ENCODE measurements at regions not wholly inside any gene's neighbourhood (a gene's known extent, or its start where the extent isn't known, plus 50 kb on each side); places are given as distances from the start of the nearest gene placed in this dataset.

DNA sequence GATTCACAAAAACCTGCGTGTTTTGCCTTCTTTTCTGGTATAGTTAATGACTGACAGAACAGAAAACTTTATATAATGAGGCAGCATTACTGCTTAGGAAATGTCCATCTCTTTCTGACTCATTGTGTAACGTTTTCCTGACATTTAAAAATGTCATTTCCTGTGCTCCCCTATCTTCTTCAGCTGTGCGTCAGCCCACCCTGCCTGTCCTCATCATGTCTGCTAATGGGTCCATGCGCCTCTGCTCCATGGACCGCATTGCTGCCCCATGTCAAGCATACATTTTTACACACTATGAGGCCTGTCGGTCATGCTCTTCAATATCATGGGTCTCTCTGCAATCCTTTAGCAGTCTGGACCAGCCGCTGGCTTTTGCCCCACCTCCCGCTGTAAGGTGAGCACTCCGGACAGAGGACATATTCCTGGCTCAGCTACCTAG is 234.3 kb downstream of the CDCA7 start:
- intact Hi-C loops (cut with micrococcal nuclease): no loop called here
- Histone ChIP-seq H3K9me3 (replicated peaks) (peaks cover 10% of the 10 kb centered on the region), H3K4me1 (peaks cover 7% of the 10 kb centered on the region), H3K27me3 (ENCODE audit: low read depth) (peaks cover 5% of the 10 kb centered on the region), H3K4me3 (no peak overlapping the region), H3K36me3 (no peaks in the 10 kb centered on the region), H3K27ac (replicated peaks) (no peak overlapping the region)
- no peak for TF ChIP-seq CTCF (IDR thresholded peaks at IDR 0.05; ENCODE audit: borderline replicate concordance)
- DNase-seq: no peak

- no peak for DNase-seq
- Histone ChIP-seq H3K9me3 (replicated peaks) (peaks cover 10% of the 10 kb centered on the region), H3K36me3 (no peaks in the 10 kb centered on the region), H3K27ac (replicated peaks) (peak overlapping the region; percentile 64), H3K4me3 (no peak overlapping the region), H3K27me3 (ENCODE audit: low read depth) (no peaks in the 10 kb centered on the region), H3K4me1 (peaks cover 7% of the 10 kb centered on the region)
- no peak for TF ChIP-seq CTCF (IDR thresholded peaks at IDR 0.05; ENCODE audit: borderline replicate concordance)
- intact Hi-C loops (cut with micrococcal nuclease): no loop called here
Measured at GRCh38 chr2:173589604-173590275, 235.1 kb downstream of the CDCA7 start.

GRCh38 chr2:173590276-173590861 is 235.7 kb downstream of the CDCA7 start:
- peak overlapping the region; percentile 64 for H3K27ac ChIP-seq (replicated peaks)
- H3K4me3 ChIP-seq: peak overlapping the region; percentile 32
- H3K27me3 ChIP-seq (ENCODE audit: low read depth): no peaks in the 10 kb centered on the region
- TF ChIP-seq CTCF (IDR thresholded peaks at IDR 0.05; ENCODE audit: borderline replicate concordance): no peak
- H3K36me3 ChIP-seq: no peaks in the 10 kb centered on the region
- DNase-seq: peak; percentile 67
- peaks cover 7% of the 10 kb centered on the region for H3K4me1 ChIP-seq
- intact Hi-C loops (cut with micrococcal nuclease): no loop called here
- peaks cover 10% of the 10 kb centered on the region for H3K9me3 ChIP-seq (replicated peaks)

DNA sequence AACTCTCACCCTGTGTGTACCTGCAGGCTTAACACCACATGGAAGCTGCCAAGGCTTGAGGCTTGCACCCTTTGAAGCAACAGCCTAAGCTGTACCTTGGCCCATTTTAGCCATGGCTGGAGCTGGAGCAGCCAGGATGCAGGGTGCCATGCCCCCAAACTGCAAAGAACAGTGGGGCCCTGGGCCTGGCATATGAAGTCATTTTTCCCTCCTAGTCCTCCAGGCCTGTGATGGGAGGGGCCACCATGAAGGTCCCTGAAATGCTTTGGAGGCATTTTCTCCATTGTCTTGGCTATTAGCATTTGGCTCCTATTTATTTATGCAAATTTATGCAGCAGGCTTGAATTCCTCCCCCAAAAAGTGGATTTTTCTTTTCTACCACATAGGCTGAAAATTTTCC is 238.4 kb downstream of the CDCA7 start:
- Histone ChIP-seq H3K36me3 (no peaks in the 10 kb centered on the region), H3K4me1 (peaks cover 7% of the 10 kb centered on the region), H3K27me3 (ENCODE audit: low read depth) (no peaks in the 10 kb centered on the region), H3K9me3 (replicated peaks) (peaks cover 10% of the 10 kb centered on the region), H3K27ac (replicated peaks) (no peak overlapping the region), H3K4me3 (no peak overlapping the region)
- no peak for TF ChIP-seq CTCF (IDR thresholded peaks at IDR 0.05; ENCODE audit: borderline replicate concordance)
- no peak for DNase-seq
- intact Hi-C loops (cut with micrococcal nuclease): no loop called here

DNA sequence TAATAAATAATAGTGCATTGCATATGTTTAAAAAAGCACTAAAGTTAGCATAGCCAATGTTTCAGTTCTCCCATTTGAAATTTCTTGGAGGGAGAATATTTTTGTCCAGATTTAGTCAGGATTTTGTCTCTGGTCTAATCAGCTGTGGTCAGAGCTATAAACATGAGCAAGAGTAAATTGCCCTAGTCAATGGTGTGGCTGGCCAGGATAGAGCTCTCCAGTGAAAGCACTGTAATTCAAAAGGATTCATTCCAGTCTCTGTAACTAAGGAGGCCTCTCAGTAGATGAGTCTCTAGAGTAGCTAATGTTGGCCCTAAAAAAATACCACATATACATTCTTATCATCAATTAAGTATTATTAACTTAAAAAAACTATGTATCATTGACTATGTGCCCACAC is 241.6 kb downstream of the CDCA7 start:
- Histone ChIP-seq H3K9me3 (replicated peaks) (peaks cover 10% of the 10 kb centered on the region), H3K4me3 (no peak overlapping the region), H3K27ac (replicated peaks) (no peak overlapping the region), H3K36me3 (no peaks in the 10 kb centered on the region), H3K4me1 (no peaks in the 10 kb centered on the region), H3K27me3 (ENCODE audit: low read depth) (no peaks in the 10 kb centered on the region)
- DNase-seq: no peak
- intact Hi-C loops (cut with micrococcal nuclease): no loop called here
- no peak for TF ChIP-seq CTCF (IDR thresholded peaks at IDR 0.05; ENCODE audit: borderline replicate concordance)
